Kidney tubule cell (primary cell): ENCODE measurements at regions not wholly inside any gene's neighbourhood (a gene's known extent, or its start where the extent isn't known, plus 50 kb on each side); places are given as distances from the start of the nearest gene placed in this dataset.
A peak's percentile ranks its signal among the peaks of the same experiment; 100 is the strongest.
"Not testable (repeated sequence)": the region's sequence is repeated elsewhere in the genome, so short reads cannot be mapped to it uniquely, and the experiment has no call there.

ENCODE experiments used
- DNase-seq: peaks from one replicate; pipeline ENCODE4 v3.0.0-alpha.2; 2018; ENCODE audit warnings: low spot score

DNA sequence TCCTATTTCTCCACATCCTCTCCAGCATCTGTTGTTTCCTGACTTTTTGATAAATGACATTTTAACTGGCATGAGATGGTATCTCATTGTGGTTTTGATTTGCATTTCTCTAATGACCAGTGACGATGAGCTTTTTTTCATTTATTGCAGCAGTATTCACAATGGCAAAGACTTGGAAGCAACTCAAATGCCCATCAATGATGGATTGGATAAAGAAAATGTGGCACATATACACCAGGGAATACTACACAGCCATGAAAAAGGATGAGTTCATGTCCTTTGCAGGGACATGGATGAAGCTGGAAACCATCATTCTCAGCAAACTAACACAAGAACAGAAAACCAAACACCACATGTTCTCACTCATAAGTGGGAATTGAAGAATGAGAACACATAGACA, 329.0 kb upstream of the DAB2 start:
- not testable (repeated sequence) for DNase-seq

GRCh38 chr5:39750661-39751060, 325.9 kb upstream of the DAB2 start:
- peak; percentile 20 for DNase-seq

DNA sequence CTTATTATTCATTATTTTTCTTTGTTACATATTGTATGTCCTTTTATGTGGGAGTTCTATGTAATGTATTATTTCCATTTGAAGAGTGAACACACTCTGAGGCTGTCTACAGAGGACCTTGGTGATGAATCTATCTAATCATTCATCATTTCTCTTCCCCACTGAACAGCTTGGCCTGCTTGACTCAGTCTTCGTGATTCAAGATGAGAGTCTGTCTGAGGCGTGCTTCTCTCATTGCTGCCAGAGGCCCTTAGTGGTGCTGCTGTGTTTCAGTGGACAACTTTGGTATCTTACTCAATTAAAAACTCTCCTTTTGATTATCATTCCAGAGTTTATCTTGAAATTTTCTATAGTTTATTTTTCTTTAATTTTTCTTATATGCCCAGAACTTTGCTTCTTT, 318.1 kb upstream of the DAB2 start:
- DNase-seq, result no peak

DNA sequence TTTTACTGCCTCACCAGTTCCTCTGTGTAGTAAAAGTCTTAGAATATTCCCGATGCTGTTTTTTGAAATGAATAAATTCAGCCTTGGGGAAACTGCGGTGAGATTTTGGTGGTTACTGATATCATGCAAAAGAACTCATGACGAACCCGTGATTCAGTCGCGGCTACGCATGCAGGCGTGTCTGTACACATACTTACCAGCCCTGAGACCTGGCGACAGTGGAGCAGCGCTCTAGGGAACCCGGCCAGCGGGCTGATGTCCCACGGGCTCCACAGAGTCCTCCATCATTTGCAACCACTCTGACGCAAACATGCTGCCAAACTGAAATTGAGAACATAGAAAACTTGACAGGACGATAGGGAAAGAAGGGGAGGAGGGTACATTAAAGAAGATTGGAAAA, 315.6 kb upstream of the DAB2 start:
- no peak for DNase-seq

DNA sequence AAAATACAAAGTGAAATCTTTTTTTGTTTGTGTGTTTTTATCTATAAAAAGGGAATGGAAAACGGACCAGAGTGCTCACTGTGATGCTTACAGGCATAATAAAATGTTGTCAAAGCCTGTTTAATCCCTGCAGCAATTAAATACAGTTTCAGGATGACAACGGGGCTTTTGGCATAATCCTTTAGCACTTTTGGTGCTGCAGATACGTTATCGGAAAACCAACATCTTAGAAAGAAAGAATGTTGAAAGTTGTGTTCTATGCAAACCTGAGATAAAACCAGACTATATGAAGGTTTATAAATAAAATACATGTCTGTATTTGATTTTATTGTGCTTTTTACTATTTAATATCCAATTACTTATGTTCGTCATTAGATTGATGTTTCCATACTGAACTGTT, 307.4 kb upstream of the DAB2 start:
- DNase-seq, result no peak

DNA sequence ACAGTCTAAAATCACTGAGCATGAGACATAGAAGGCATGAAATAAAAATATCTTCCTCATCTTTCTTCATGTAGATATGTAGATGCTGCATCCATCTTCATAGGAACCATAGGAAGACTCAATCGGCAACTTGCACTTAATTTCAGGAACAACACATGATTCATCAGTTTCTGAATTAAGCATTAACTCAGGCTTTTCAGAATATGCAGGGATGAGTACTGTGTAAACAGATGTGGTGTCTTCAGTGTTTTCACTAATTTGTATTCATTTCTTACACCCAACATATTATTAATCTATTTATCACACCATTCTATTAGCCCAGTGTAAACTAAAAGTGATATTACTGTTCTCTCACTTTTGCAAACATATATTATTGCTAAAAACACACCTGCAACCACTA, 305.9 kb upstream of the DAB2 start:
- DNase-seq, result no peak

GRCh38 chr5:39730006-39730405, 305.2 kb upstream of the DAB2 start:
- peak; percentile 48 for DNase-seq

GRCh38 chr5:39726467-39726866, 301.7 kb upstream of the DAB2 start:
- DNase-seq, result no peak

DNA sequence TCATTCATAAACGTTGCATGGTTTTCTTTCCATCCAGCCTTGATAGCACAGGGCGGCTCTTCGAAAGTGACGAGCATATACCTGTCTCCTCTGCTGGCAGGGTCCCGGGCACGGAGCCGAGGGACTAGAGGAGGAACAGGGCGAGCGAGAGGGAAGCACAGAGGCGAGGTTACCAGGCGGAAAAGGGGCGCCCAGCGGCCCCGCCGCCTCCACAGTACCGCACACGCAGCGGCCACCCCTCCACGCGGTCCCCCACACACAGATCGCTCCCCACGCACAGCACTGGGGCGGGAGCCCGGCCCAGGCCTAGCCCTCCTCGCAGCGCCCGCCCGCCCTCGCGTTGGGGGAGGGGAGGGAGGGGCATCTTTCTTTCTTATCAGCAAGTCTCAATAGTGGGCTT, 296.6 kb upstream of the DAB2 start:
- DNase-seq, result no peak

DNA sequence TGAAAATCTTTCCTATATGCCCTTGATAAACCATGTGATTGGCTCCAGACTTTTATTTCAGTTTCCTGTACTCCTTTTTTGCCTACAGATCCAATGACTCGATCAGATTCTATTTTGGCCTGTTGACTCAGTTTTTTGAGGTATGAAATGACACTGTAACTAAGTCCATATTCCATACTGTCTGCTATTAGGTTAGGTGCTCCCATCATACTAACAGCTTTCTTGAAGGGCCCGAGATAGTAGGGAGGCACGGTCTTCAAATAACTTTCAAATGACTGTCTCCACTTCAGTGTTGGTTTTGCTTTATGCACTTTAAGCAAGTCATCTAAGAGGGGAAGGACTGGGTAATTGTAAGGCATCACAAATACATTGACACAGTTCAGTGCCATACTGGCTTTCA, 295.4 kb upstream of the DAB2 start:
- DNase-seq, result no peak

GRCh38 chr5:39717176-39717897, 292.6 kb upstream of the DAB2 start:
- no peak for DNase-seq

DNA sequence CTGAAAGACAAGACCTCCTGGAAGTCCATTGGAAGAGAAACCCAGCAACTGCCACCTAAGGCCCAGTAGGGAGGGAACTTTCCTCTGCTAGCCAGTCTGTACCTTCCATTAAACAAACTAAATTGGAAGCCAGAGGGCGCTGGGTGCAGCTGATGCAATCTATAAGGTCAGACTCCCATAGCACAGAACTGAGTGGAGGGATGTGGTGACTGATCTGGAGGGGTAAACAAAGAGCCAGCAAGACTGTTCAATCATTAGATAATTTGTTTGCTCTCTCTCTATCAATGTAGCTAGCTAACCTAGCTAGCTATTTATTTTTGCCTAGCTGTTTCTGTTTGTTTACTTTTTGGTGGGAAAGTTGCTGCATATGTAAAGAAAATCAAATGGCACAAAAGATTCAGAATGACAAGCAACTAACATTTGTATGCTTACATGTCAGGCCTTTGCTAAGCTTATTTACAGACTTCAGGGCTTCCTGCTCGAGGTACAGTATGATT, 291.8 kb upstream of the DAB2 start:
- DNase-seq, result peak; percentile 33

DNA sequence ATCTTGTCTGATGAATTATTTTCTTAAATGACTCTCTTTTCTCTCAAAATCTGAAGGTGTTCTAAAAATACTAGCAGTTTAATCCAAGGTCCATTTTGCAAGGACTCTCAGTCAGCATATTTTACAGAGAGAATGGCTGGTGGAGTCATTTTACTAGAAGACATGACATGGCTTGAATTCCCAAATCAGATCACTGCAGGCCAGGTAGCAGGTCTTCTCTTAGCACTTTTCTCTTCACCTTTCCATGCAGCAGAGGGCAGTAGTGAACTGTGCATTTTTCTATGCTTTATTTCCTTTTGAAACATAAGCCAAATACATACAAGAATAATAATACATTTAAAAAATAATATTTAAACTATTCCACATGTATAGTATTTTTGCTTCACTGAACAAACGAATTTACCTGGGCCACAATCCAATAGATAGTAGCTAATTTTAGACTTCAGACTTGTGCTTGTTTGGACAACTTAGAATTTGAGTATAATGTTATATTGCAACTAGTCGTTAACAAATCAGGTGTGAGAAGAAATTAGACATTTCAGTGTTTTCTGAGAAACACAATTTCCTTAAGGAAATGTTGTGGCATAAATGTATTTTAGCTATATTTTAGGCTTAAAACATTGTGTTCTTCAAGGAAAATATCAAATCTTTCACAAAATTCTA, 289.4 kb upstream of the DAB2 start:
- DNase-seq, result peak; percentile 66

- DNase-seq, result no peak
Observed at GRCh38 chr5:39713250-39713916, 288.6 kb upstream of the DAB2 start.

DNA sequence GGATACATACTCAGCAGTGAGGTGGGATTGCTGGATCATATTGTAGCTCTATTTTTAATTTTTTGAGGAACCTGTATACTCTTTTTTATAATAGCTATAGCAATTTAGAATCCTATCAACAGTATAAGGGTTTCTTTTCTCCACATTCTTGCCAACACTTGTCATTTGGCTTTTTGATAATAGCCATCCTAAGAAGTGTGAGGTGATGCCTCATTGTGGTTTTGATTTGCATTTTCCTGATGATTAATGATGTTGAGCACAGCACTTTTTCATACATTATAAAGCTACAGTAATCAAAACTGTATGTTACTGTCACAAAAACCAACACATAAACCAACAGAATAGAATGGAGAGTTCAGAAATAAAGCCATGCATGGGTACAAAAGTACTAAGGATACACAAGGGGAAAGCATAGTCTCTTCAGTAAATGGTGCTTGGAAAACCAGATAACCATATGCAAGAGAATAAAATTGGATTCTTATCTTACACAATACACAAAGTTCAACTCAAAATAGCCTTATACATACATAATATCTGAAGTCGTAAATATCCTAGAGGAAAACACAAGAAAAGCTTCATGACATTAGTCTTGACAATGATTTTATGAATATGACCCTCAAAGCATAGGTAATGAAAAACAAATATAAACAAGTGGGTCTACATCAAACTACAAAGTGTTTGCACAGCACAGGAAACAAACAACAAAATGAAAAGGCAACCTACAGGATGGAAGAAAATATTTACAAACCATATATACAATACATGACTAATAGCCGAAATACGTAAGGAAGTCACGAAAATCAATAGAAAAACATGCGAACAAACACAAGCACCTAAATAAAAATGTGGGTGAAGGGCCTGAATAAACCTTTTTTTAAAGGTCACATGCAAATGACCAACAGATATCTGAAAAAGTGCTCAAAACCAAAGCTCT, 287.8 kb upstream of the DAB2 start:
- DNase-seq, result peak; percentile 26

- DNase-seq, result no peak
Observed at GRCh38 chr5:39711821-39712220, 287.0 kb upstream of the DAB2 start.

- DNase-seq, result no peak
Observed at GRCh38 chr5:39709032-39709431, 284.3 kb upstream of the DAB2 start.

DNA sequence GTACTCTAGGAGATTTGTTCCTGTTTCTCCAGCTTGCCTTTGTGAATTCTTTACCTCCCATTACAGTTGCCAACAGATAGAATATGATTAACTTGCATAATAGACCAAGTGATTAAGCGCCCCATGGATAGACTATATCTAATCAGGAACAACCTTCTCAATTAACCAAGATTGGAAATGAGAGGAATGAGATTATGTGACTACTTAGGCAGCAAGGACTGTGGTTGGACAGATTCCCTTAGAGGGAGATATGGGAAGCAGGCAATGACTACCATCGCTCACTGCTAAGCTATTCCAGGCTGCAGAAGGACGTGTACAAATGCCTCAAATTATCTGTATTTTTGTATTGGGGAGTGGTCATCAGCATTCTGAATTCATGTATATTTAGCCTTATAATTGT, 278.1 kb upstream of the DAB2 start:
- DNase-seq, result no peak

- no peak for DNase-seq
Observed at GRCh38 chr5:39700523-39700922, 275.7 kb upstream of the DAB2 start.

DNA sequence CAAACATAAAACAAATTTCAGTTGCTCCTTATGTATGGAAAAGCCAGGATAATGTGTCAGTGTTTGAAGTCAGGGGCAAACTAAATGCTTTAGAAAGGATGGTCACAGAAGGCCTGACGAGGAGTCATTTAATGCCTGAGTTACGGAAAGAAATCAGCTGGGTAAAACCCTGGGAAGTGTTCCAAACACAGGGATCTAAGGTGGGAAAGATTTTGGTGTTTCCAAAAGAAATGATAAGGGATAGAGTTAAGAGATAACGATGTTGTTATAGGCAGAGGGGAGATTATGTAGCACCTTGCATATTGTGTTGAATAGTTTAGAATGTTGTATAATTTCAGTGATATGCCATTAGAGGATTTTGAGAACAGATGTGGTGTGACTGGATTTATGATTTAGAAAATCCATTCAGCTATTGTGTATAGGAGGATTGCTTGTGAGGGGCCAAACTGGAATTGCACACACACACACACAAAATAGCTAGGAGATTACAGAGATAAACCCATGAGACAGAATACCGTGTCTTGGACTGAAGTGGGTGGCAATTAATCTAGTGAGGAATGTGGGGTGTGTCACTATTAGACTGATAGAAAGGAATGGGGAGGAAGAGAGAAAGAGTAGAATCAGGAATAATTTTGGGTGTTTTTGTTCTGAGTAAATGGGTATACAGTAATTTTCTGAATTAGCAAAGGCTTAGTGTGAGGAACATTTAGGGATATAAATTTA, 274.2 kb upstream of the DAB2 start:
- DNase-seq, result no peak

- DNase-seq, result peak; percentile 45
Observed at GRCh38 chr5:39697881-39698280, 273.1 kb upstream of the DAB2 start.
